ENCODE measurements at regions not wholly inside any gene's neighbourhood (a gene's known extent, or its start where the extent isn't known, plus 50 kb on each side); places are given as distances from the start of the nearest gene placed in this dataset.
"Not testable (repeated sequence)": the region's sequence is repeated elsewhere in the genome, so short reads cannot be mapped to it uniquely, and the experiment has no call there.

DNA sequence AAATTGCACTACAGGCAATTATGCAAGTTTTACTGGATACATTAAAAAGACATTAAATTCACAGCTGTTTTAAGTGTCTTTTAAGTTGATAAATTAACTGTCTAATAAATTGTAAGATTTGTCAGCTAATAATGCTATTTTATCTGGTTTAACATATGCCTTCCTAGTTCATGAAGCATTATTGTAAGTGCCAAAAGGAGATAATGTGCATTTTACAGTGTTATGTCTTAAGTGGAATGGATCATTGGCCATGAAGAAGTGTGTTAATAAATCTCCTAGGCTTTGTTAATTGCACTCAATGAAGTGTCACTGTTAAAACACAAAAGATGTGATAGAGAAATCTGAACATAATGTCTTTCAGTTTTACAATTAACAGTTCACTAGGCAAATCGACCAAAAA lies 784.3 kb upstream of the POU3F4 start:
- Histone ChIP-seq H3K4me2 (no peak overlapping the region), H3K4me1 (ENCODE audit: low read depth, poor library complexity, severe bottlenecking) (no peaks in the 10 kb centered on the region)

DNA sequence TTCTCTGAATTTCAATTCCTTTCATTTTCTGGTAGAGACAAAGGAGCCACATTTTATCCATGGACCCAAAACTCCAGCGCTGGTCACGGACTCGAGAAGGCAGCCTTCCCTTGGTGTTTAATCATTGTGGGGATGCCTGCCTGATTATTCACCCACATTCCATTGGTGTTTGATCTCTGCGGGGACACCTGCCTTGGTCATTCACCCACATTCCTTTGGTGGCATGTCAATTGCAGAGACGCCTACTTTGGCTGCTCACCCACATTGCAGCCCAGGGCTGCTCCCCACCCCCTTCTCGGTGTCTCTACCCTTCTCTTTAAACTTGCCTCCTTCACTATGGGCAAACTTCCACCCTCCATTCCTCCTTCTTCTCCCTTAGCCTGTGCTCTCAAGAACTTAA lies 780.7 kb upstream of the POU3F4 start:
- H3K79me2 ChIP-seq (ENCODE audit: insufficient read depth, low read depth); H3K27me3 ChIP-seq (ENCODE audit: insufficient read depth, low read depth); H3K4me3 ChIP-seq (IDR thresholded peaks at IDR 0.05; ENCODE audit: insufficient read depth, low read depth, low read length); H3K36me3 ChIP-seq (ENCODE audit: insufficient read depth); H2AFZ ChIP-seq (ENCODE audit: low read depth); H3K4me1 ChIP-seq (ENCODE audit: low read depth, poor library complexity, severe bottlenecking); H3K9ac ChIP-seq; H3K4me2 ChIP-seq; H3K27ac ChIP-seq; H4K20me1 ChIP-seq (ENCODE audit: insufficient read depth): not testable (repeated sequence)

More for the DNA sequence above, 784.3 kb upstream of the POU3F4 start:
- Histone ChIP-seq H3K27me3 (ENCODE audit: insufficient read depth, low read depth) (no peaks in the 10 kb centered on the region), H3K36me3 (ENCODE audit: insufficient read depth) (no peaks in the 10 kb centered on the region), H3K79me2 (ENCODE audit: insufficient read depth, low read depth) (no peaks in the 10 kb centered on the region), H2AFZ (ENCODE audit: low read depth) (no peak overlapping the region), H4K20me1 (ENCODE audit: insufficient read depth) (no peaks in the 10 kb centered on the region), H3K27ac (no peak overlapping the region), H3K4me3 (IDR thresholded peaks at IDR 0.05; ENCODE audit: insufficient read depth, low read depth, low read length) (no peak overlapping the region), H3K9ac (no peak overlapping the region)
- TF ChIP-seq, protein P1, sequence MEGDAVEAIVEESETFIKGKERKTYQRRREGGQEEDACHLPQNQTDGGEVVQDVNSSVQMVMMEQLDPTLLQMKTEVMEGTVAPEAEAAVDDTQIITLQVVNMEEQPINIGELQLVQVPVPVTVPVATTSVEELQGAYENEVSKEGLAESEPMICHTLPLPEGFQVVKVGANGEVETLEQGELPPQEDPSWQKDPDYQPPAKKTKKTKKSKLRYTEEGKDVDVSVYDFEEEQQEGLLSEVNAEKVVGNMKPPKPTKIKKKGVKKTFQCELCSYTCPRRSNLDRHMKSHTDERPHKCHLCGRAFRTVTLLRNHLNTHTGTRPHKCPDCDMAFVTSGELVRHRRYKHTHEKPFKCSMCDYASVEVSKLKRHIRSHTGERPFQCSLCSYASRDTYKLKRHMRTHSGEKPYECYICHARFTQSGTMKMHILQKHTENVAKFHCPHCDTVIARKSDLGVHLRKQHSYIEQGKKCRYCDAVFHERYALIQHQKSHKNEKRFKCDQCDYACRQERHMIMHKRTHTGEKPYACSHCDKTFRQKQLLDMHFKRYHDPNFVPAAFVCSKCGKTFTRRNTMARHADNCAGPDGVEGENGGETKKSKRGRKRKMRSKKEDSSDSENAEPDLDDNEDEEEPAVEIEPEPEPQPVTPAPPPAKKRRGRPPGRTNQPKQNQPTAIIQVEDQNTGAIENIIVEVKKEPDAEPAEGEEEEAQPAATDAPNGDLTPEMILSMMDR (conservative IDR thresholded peaks at IDR 0.05; ENCODE audit: low read depth, low read length): no peak

DNA sequence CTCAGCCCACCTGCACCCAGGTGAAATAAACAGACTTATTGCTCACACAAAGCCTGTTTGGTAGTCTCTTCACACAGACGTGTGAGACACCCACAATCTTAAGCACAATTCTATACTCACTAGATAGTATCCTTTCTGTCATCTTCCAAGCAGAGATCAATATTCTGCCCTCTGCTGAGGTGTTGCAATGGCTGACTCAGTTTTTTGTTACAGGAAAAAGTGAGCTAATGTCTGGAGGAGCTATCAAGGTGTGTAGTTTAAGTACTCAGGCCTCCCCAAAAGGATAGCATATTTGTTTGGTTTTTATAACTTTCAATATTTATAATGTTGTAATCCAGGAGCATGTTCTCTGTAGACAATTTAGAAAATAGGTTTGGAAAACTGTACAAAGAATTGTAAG lies 775.2 kb upstream of the POU3F4 start:
- no peak overlapping the region for H3K4me3 ChIP-seq (IDR thresholded peaks at IDR 0.05; ENCODE audit: insufficient read depth, low read depth, low read length)
- H3K9ac ChIP-seq: no peak overlapping the region
- no peak overlapping the region for H3K27ac ChIP-seq
- H2AFZ ChIP-seq (ENCODE audit: low read depth): no peak overlapping the region
- H3K4me2 ChIP-seq: no peak overlapping the region
- TF ChIP-seq, protein P1 (conservative IDR thresholded peaks at IDR 0.05; ENCODE audit: low read depth, low read length): no peak
- H3K4me1 ChIP-seq (ENCODE audit: low read depth, poor library complexity, severe bottlenecking): no peaks in the 10 kb centered on the region
- H3K36me3 ChIP-seq (ENCODE audit: insufficient read depth): no peaks in the 10 kb centered on the region
- no peaks in the 10 kb centered on the region for H4K20me1 ChIP-seq (ENCODE audit: insufficient read depth)
- H3K79me2 ChIP-seq (ENCODE audit: insufficient read depth, low read depth): no peaks in the 10 kb centered on the region
- no peaks in the 10 kb centered on the region for H3K27me3 ChIP-seq (ENCODE audit: insufficient read depth, low read depth)

DNA sequence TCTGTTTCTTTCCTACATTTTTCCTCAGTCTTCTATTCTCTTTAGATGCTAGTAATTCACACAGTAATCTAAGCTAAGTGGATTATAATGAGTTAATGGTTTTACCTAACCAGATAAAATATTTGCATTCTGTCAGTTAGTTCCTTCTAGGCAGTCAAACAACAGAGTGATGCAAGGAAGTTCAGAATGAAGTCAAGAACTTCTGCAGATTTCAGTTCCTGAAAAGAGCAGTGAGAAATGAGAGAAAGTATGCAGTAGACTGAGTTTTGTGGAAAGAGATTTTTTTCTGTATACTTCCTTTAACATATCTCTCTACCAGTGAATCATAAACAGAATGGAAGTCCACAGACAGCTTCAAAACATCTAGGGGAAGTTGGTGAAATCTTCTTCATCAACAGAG lies 774.0 kb upstream of the POU3F4 start:
- no peak overlapping the region for H3K27ac ChIP-seq
- no peak overlapping the region for H3K9ac ChIP-seq
- H3K79me2 ChIP-seq (ENCODE audit: insufficient read depth, low read depth): no peaks in the 10 kb centered on the region
- no peaks in the 10 kb centered on the region for H3K36me3 ChIP-seq (ENCODE audit: insufficient read depth)
- no peak overlapping the region for H3K4me2 ChIP-seq
- TF ChIP-seq, protein P1 (conservative IDR thresholded peaks at IDR 0.05; ENCODE audit: low read depth, low read length): no peak
- no peaks in the 10 kb centered on the region for H3K27me3 ChIP-seq (ENCODE audit: insufficient read depth, low read depth)
- H3K4me3 ChIP-seq (IDR thresholded peaks at IDR 0.05; ENCODE audit: insufficient read depth, low read depth, low read length): no peak overlapping the region
- no peaks in the 10 kb centered on the region for H3K4me1 ChIP-seq (ENCODE audit: low read depth, poor library complexity, severe bottlenecking)
- H2AFZ ChIP-seq (ENCODE audit: low read depth): no peak overlapping the region
- no peaks in the 10 kb centered on the region for H4K20me1 ChIP-seq (ENCODE audit: insufficient read depth)

DNA sequence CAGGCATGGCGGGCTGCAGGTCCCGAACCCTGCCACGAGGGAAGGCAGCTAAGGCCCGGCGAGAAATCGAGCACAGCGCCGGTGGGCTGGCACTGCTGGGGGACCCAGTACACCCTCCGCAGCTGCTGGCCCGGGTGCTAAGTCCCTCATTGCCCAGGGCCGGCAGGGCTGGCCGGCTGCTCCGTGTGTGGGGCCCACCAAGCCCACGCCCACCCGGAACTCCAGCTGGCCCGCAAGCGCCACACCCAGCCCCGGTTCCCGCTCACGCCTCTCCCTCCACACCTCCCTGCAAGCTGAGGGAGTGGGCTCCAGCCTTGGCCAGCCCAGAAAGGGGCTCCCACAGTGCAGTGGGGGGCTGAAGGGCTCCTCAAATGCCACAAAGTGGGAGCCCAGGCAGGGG lies 769.8 kb upstream of the POU3F4 start:
- H3K79me2 ChIP-seq (ENCODE audit: insufficient read depth, low read depth); H3K36me3 ChIP-seq (ENCODE audit: insufficient read depth); H3K4me1 ChIP-seq (ENCODE audit: low read depth, poor library complexity, severe bottlenecking); H3K27ac ChIP-seq; H3K4me2 ChIP-seq; H3K4me3 ChIP-seq (IDR thresholded peaks at IDR 0.05; ENCODE audit: insufficient read depth, low read depth, low read length); H3K9ac ChIP-seq; H2AFZ ChIP-seq (ENCODE audit: low read depth); H4K20me1 ChIP-seq (ENCODE audit: insufficient read depth); H3K27me3 ChIP-seq (ENCODE audit: insufficient read depth, low read depth): not testable (repeated sequence)
